ENCODE measurements at regions not wholly inside any gene's neighbourhood (a gene's known extent, or its start where the extent isn't known, plus 50 kb on each side); places are given as distances from the start of the nearest gene placed in this dataset.

- H3K4me3 ChIP-seq: no peak overlapping the region
- TF ChIP-seq CTCF (IDR thresholded peaks at IDR 0.05): no peak
- ATAC-seq (peak; percentile 85 to 90), DNase-seq (no peak)
- H3K27ac ChIP-seq: no peak overlapping the region
- no peaks in the 10 kb centered on the region for H3K9me3 ChIP-seq
- H3K4me1 ChIP-seq: no peaks in the 10 kb centered on the region
- H3K27me3 ChIP-seq (ENCODE audit: low read depth): no peaks in the 10 kb centered on the region
- intact Hi-C loops (cut with DNase I): no loop called here
- H3K36me3 ChIP-seq: no peaks in the 10 kb centered on the region
These were observed 116.0 kb upstream of the SYT13 start for GRCh38 chr11:45402049-45402630.

- H3K4me1 ChIP-seq: no peaks in the 10 kb centered on the region
- H3K4me3 ChIP-seq: no peak overlapping the region
- H3K9me3 ChIP-seq: no peaks in the 10 kb centered on the region
- H3K36me3 ChIP-seq: no peaks in the 10 kb centered on the region
- no peak for TF ChIP-seq CTCF (IDR thresholded peaks at IDR 0.05)
- H3K27ac ChIP-seq: no peak overlapping the region
- ATAC-seq (no peak), DNase-seq (no peak)
- H3K27me3 ChIP-seq (ENCODE audit: low read depth): no peaks in the 10 kb centered on the region
- intact Hi-C loops (cut with DNase I): no loop called here
These were observed 114.5 kb upstream of the SYT13 start for GRCh38 chr11:45400591-45400990.

- H3K27ac ChIP-seq: no peak overlapping the region
- no peak for TF ChIP-seq CTCF (IDR thresholded peaks at IDR 0.05)
- DNase-seq (no peak), ATAC-seq (no peak)
- H3K27me3 ChIP-seq (ENCODE audit: low read depth): no peaks in the 10 kb centered on the region
- H3K9me3 ChIP-seq: no peaks in the 10 kb centered on the region
- intact Hi-C loops (cut with DNase I): no loop called here
- no peaks in the 10 kb centered on the region for H3K36me3 ChIP-seq
- H3K4me1 ChIP-seq: no peaks in the 10 kb centered on the region
- H3K4me3 ChIP-seq: no peak overlapping the region
These were observed 113.0 kb upstream of the SYT13 start for GRCh38 chr11:45399166-45399565.

- no peak for TF ChIP-seq CTCF (IDR thresholded peaks at IDR 0.05)
- ATAC-seq (no peak), DNase-seq (no peak)
- no peaks in the 10 kb centered on the region for H3K27me3 ChIP-seq (ENCODE audit: low read depth)
- H3K27ac ChIP-seq: no peak overlapping the region
- H3K4me3 ChIP-seq: no peak overlapping the region
- no peaks in the 10 kb centered on the region for H3K9me3 ChIP-seq
- H3K4me1 ChIP-seq: no peaks in the 10 kb centered on the region
- H3K36me3 ChIP-seq: no peaks in the 10 kb centered on the region
- intact Hi-C loops (cut with DNase I): no loop called here
These were observed 112.2 kb upstream of the SYT13 start for GRCh38 chr11:45398325-45398724.

- no peaks in the 10 kb centered on the region for H3K9me3 ChIP-seq
- ATAC-seq: no peak
- intact Hi-C loops (cut with DNase I): no loop called here
- no peak overlapping the region for H3K27ac ChIP-seq
- H3K4me3 ChIP-seq: no peak overlapping the region
- no peak for DNase-seq
- no peaks in the 10 kb centered on the region for H3K36me3 ChIP-seq
- H3K4me1 ChIP-seq: no peaks in the 10 kb centered on the region
- TF ChIP-seq CTCF (IDR thresholded peaks at IDR 0.05): no peak
- no peaks in the 10 kb centered on the region for H3K27me3 ChIP-seq (ENCODE audit: low read depth)
These were observed 110.3 kb upstream of the SYT13 start for GRCh38 chr11:45396394-45396793.

- Histone ChIP-seq H3K4me1 (no peaks in the 10 kb centered on the region), H3K4me3 (no peak overlapping the region), H3K9me3 (no peaks in the 10 kb centered on the region), H3K27me3 (ENCODE audit: low read depth) (no peaks in the 10 kb centered on the region), H3K36me3 (no peaks in the 10 kb centered on the region), H3K27ac (no peak overlapping the region)
- intact Hi-C loops (cut with DNase I): no loop called here
- ATAC-seq (no peak), DNase-seq (no peak)
- TF ChIP-seq CTCF (IDR thresholded peaks at IDR 0.05): no peak
These were observed 109.8 kb upstream of the SYT13 start for GRCh38 chr11:45395947-45396346.
